ENCODE measurements at regions not wholly inside any gene's neighbourhood (a gene's known extent, or its start where the extent isn't known, plus 50 kb on each side); places are given as distances from the start of the nearest gene placed in this dataset.

DNA sequence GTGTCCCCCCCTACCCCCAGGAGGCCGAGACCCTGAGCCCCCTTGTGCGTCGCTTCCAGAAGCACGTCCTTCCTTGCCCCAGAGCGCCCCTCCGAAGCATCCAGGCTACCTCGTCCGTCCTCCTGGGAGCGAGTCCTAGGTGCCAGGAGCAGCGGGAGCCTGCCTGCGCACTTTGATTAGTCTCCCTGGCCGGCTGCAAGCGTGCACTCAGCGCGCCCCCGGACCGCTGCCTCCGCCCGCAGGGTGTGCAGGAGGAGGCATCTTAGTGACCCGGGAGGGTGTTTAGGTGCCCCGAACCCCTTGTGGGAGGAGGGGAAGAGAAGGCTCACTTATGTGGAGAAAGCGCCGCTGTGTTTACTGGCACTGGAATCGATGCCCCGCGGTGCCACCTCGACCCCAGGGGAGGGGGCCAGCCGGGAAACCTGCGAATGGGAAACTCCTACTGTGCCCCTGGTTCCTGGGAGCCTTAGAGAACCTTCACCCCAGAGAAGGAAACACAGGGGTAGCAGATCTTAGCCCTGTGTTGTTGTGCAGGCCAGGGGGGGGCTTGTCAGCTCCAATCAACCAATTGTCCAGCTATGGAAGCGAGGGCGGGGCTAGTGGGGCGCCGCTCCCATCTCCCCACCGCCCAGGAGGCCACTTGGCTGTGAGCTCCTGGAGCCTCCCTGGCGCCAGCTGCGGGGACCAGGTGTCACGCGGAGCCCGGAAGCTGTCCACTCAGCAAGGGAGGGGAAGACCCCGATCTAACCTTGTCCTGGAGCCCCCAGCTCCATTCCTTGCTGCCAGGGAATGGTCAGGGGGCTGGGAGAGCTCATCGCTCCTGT lies 922.8 kb upstream of the EEF2KMT start:
- peak; percentile 32 for DNase-seq

GRCh38 chr16:6019490-6019991 lies 921.9 kb upstream of the EEF2KMT start:
- no peak for DNase-seq

DNA sequence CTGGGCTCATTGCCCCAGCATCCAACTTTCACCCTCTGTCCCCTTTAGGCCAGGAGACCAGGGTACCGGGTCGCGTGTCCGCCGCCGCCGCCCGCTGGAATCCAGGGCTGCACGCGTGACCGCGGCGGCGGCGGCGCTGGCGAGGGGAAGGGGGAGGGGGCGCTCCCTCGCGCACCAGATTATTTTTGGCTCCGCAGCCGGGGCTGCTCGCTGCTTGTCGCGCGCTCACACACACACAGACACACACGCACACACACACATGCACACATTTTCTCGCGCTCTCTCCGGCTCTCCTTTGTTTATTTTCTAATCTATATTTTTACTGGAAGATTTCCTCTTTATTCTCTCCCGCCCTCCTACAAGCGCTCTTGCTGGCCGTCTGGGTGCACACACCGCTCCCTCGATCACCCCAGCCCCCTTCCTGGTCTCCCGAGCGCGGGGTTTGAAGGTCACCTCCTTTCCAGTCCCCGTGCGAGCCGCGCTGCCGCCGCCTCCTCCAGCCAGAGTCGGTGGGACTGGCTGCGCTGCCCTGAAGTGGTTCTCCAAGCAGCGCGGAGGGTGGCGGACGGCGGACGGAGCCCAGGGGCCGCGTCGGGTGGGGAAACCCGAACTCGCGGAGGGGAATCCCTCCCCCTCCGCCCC lies 921.4 kb upstream of the EEF2KMT start:
- peak; percentile 13 for DNase-seq

DNA sequence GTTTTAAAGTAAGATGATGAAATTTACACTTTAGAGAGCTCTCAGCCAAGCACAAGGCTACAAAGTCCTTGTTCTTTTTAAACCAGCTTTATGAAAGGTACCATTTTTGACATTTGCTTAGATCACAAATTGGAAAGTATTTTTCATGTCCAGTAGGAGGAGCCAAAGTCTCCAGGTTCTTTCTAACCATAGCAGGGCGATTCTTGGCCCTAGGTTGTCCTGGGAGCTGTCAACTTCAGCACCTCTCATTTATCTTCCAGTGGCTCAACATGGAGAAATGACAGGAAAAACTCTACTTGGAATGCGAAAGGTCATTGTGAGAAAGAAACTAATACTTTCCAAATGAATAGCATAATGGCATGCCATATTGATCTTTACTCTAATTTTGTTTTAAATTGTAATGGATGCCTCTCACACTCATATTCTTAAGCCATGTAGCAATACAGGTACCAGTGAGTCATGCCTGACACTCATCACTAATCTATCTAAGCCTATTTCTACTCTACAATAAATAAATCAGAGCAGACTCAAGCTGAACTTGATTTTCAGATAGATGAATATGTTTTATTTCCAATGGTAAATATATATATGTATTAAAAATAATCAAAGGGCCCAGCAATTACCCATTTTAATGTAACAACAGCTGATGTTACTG lies 919.1 kb upstream of the EEF2KMT start:
- no peak for DNase-seq

- DNase-seq: no peak
Measured at GRCh38 chr16:6012716-6013115, 915.1 kb upstream of the EEF2KMT start.

- peak; percentile 26 for DNase-seq
Measured at GRCh38 chr16:6009151-6009550, 911.6 kb upstream of the EEF2KMT start.

DNA sequence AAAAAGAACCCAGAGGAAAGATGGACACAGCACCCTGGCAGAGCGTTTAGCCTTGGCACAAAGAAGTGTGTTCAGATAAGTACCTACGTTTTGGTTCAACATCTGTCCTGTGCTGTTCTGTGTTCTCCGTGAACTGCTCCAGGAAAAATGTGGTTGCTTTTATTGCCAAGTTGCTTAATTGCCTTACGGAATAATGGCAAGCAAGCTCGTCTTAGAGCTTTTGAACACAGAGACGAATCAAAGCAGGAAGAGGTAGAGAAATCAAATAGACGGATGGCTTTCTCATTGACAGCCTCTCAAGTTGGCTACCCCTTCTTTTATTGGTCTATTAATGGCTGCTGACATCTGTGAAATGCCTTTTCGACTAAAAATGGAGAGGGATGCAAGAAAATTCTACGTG lies 911.1 kb upstream of the EEF2KMT start:
- DNase-seq: peak; percentile 13

DNA sequence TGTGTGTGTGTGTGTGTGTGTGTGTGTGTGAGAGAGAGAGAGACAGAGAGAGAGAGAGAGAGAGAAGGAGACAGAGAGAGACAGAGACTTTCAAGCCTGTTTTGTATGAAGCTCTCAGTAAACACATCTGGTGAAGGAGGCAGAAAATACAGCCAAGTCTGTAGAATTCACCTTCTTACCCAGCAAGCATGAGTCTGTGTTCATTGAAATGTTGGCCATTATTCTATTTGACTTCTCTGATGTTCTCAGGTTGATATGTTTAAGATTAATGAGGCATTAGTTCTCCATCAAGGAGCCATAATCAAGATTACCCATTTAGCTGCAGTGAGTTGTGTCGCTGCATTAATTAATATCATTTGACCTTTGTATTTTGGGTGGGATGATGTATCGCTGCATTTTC lies 895.8 kb upstream of the EEF2KMT start:
- DNase-seq: no peak

- no peak for DNase-seq
Measured at GRCh38 chr16:5982979-5983378, 885.4 kb upstream of the EEF2KMT start.

DNA sequence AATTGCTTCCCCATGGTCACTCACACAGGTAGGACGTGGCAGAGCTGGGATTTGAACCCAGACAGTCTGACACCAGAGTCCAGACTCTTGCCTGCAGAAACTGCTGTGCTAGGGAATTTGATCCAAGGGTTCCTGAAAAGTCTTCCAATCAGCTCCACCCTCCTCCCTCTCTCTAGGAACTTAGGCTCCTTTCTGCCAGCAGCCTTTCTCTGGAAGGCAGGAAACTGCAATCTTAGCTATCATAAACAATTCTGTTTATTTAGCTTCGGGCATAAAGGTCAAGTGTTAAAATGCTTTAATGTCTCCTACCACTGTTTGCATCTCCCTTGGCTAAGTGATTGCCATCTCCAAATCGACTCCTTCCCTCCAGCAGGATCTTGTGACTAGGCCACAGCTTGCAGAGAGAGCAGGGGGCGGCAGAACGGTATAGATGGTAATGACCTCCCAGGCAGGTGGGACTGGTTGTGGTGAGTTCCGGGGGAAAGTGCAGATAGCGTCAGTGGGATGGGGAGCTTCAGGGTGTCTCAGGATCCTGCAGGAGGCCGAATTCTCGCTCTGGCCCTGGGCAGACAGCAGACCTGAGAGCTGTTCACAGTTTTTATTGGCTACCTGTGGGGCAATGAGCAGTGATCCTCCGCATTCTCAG lies 882.4 kb upstream of the EEF2KMT start:
- DNase-seq: no peak

DNA sequence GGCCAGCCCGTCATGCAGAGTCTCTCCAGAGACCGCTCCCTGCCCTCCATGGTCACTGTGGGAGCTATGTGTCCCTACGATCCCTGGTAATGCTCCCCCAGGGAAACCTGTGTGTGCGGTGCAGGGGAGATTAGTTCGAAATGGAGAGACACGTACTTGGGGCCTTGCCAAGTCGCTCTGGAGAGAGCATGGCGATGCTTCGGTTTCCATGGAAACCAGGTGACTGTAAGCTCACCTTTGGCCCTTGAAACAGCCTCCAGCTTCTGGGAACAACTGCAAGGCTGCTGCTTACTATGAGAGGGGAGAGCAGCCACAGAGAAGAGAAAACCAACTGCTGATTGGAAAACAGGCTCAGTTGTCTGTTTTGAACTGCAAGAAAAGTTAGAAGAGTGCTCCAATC lies 879.7 kb upstream of the EEF2KMT start:
- DNase-seq: no peak

GRCh38 chr16:5972747-5973146 lies 875.2 kb upstream of the EEF2KMT start:
- DNase-seq: no peak

DNA sequence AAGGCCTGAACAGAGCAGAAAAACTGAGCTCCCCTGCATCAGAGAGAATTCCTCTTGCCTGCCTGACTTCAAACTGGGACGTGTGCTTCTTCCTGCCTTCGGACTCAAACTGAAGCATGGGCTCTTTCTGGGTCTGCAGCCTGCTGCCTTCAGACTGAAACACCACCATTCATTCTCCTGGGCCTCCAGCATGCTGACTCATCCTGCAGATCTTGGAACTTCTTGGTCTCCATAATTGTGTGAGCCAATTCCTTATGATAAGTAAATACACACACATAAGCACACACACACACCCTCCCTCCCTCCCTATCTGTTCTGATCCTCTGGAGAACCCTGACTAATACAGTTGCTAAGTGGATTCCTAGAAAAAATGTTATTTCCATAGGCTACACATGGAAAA lies 874.3 kb upstream of the EEF2KMT start:
- no peak for DNase-seq

DNA sequence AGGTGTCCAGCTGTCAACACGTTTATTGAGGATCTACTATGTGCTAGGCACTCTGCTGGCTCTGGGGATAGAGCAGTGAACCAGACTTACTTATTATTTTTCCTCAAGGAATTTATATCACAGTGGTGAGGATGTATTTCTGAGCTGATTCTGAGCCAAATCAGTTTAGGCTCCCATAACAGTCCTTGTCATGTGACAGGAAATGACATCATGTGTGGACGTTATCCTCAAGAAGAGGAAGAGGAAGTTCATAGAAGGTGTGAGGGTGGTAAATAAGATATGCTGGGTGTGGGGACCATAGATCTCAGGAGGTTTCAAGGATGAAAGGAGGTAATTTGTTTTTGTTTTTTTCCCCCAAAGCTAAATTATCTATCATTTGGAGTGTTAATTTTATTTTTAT lies 873.5 kb upstream of the EEF2KMT start:
- no peak for DNase-seq

DNA sequence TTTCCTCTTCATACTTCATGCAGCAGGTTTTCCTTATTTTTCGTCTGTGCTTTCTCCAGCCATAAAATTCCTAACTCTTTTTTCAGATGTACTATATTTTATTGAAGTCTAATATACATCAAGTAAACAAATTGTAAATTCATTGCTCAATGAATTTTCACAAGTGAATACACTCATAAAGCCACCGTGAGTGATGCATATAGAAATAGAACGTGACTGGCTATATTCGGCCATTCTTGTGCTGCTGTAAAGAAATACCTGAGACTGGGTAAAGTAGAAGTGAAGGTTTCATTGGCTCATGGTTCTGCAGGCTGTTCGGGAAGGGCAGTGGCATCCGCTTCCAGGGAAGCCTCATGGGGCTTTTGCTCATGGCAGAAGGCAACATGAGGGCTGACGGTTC lies 868.4 kb upstream of the EEF2KMT start:
- no peak for DNase-seq

- DNase-seq: peak; percentile 93
Measured at GRCh38 chr16:5965321-5965720, 867.7 kb upstream of the EEF2KMT start.

GRCh38 chr16:5951486-5951885 lies 853.9 kb upstream of the EEF2KMT start:
- DNase-seq: no peak

DNA sequence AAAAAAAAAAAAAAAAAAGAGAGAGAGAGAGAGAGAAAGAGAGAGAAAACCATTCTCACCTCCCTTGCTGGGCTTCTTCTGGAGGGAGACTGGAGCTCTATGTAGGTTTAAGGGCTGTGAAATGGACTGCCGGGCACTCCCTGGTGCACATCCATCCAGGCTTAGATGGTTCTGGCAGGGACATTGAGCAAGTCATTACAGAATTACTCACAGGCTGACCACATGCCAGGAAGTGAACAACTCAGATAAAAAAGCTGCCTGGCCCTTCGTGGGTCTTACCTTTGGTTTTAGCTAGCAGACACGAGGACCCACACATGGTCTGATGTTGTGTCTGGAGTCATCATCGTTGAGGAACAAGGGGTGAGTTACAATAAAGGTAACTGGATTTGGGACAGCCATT lies 847.4 kb upstream of the EEF2KMT start:
- no peak for DNase-seq

DNA sequence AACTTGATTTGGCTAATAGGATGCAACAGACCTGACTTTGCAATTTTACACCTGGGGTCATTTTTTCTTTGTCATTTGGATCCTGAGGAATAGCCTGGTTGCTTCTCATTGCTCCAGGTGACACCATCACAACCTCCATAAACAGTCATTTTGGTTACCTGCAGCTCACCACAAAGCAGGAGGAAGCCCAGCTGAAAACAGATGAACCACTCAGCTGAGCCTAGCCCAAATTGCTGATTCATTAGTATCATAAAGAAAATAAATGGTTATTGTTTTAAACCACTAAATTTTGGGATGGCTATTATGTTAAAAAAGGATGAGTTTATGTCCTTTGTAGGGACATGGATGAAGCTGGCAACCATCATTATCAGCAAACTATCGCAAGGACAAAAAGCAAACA lies 841.0 kb upstream of the EEF2KMT start:
- DNase-seq: no peak

GRCh38 chr16:5932906-5933305 lies 835.3 kb upstream of the EEF2KMT start:
- no peak for DNase-seq

GRCh38 chr16:5928476-5929065 lies 831.0 kb upstream of the EEF2KMT start:
- DNase-seq: peak; percentile 80

DNA sequence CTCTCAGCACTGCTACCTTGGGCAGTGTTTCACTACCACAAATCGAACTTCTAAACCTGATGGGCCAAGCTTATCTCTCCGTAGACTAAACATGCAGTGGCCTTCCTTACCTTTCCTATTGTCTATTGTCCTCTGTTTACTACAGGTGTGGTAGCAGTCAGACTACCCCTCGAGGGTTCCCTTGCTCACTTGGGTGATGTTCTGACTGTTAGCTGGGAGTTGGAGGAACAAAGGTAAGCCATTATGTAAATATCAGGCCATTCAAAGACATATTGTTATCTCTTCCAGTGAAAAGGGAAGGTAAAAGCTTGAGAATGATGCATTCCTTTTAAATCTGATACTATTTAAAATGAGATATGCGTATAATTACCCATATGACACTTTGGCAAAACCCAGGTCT lies 828.3 kb upstream of the EEF2KMT start:
- no peak for DNase-seq

GRCh38 chr16:5922686-5923085 lies 825.1 kb upstream of the EEF2KMT start:
- DNase-seq: no peak

Data from DMS153 (cell line).